ENCODE measurements at regions not wholly inside any gene's neighbourhood (a gene's known extent, or its start where the extent isn't known, plus 50 kb on each side); places are given as distances from the start of the nearest gene placed in this dataset.

GRCh38 chr2:187075671-187076070 is 226.7 kb upstream of the ZSWIM2 start:
- Histone ChIP-seq H3K9me3 (no peaks in the 10 kb centered on the region), H3K27me3 (no peaks in the 10 kb centered on the region), H3K4me1 (no peaks in the 10 kb centered on the region), H3K36me3 (no peaks in the 10 kb centered on the region), H3K4me3 (ENCODE audit: low read depth, low read length) (no peak overlapping the region)
- TF ChIP-seq CTCF (IDR thresholded peaks at IDR 0.05; ENCODE audit: low read depth, low read length) = no peak
- no peak for DNase-seq

GRCh38 chr2:187075199-187075635 is 226.2 kb upstream of the ZSWIM2 start:
- H3K4me1 ChIP-seq = no peaks in the 10 kb centered on the region
- no peaks in the 10 kb centered on the region for H3K9me3 ChIP-seq
- no peak overlapping the region for H3K4me3 ChIP-seq (ENCODE audit: low read depth, low read length)
- TF ChIP-seq CTCF (IDR thresholded peaks at IDR 0.05; ENCODE audit: low read depth, low read length) = no peak
- no peaks in the 10 kb centered on the region for H3K36me3 ChIP-seq
- no peak for DNase-seq
- no peaks in the 10 kb centered on the region for H3K27me3 ChIP-seq

- Histone ChIP-seq H3K9me3 (no peaks in the 10 kb centered on the region), H3K36me3 (no peaks in the 10 kb centered on the region), H3K27me3 (no peaks in the 10 kb centered on the region), H3K4me1 (no peaks in the 10 kb centered on the region), H3K4me3 (ENCODE audit: low read depth, low read length) (no peak overlapping the region)
- DNase-seq = no peak
- TF ChIP-seq CTCF (IDR thresholded peaks at IDR 0.05; ENCODE audit: low read depth, low read length) = no peak
Observed at GRCh38 chr2:187058198-187058597, 209.2 kb upstream of the ZSWIM2 start.

- Histone ChIP-seq H3K9me3 (no peaks in the 10 kb centered on the region), H3K4me3 (ENCODE audit: low read depth, low read length) (no peak overlapping the region), H3K36me3 (no peaks in the 10 kb centered on the region), H3K27me3 (no peaks in the 10 kb centered on the region), H3K4me1 (no peaks in the 10 kb centered on the region)
- no peak for TF ChIP-seq CTCF (IDR thresholded peaks at IDR 0.05; ENCODE audit: low read depth, low read length)
- no peak for DNase-seq
Observed at GRCh38 chr2:187057466-187057865, 208.5 kb upstream of the ZSWIM2 start.

GRCh38 chr2:187056416-187057334 is 207.7 kb upstream of the ZSWIM2 start:
- H3K27me3 ChIP-seq = no peaks in the 10 kb centered on the region
- no peaks in the 10 kb centered on the region for H3K9me3 ChIP-seq
- H3K4me3 ChIP-seq (ENCODE audit: low read depth, low read length) = no peak overlapping the region
- H3K4me1 ChIP-seq = no peaks in the 10 kb centered on the region
- no peak for TF ChIP-seq CTCF (IDR thresholded peaks at IDR 0.05; ENCODE audit: low read depth, low read length)
- DNase-seq = no peak
- no peaks in the 10 kb centered on the region for H3K36me3 ChIP-seq

GRCh38 chr2:187055463-187055862 is 206.5 kb upstream of the ZSWIM2 start:
- Histone ChIP-seq H3K27me3 (no peaks in the 10 kb centered on the region), H3K4me1 (no peaks in the 10 kb centered on the region), H3K9me3 (no peaks in the 10 kb centered on the region), H3K4me3 (ENCODE audit: low read depth, low read length) (no peak overlapping the region), H3K36me3 (no peaks in the 10 kb centered on the region)
- no peak for DNase-seq
- no peak for TF ChIP-seq CTCF (IDR thresholded peaks at IDR 0.05; ENCODE audit: low read depth, low read length)

All from BE2C (cell line).